AG10803 (cell line): ENCODE measurements at regions not wholly inside any gene's neighbourhood (a gene's known extent, or its start where the extent isn't known, plus 50 kb on each side); places are given as distances from the start of the nearest gene placed in this dataset.

Experiments
- DNase-seq: peaks from one replicate; pipeline ENCODE4 v3.0.0; 2010; ENCODE audit warnings: low read depth
- H3K4me3 ChIP-seq: 2 replicates; pipeline ENCODE4 v1.5.1; 2011; ENCODE audit warnings: mild to moderate bottlenecking, low read length, control low read depth
- CTCF ChIP-seq: conservative IDR thresholded peaks from 2 replicates; pipeline ENCODE4 v1.5.1; 2011; ENCODE audit warnings: mild to moderate bottlenecking, low read length, control low read depth, inconsistent platforms

GRCh38 chr3:83706669-83707068, 1252.1 kb upstream of the CADM2 start:
- TF ChIP-seq CTCF, result no peak
- H3K4me3 ChIP-seq, result no peak overlapping the region
- no peak for DNase-seq

- DNase-seq, result no peak
- H3K4me3 ChIP-seq, result no peak overlapping the region
- TF ChIP-seq CTCF, result no peak
Measured at GRCh38 chr3:83715307-83715706, 1243.5 kb upstream of the CADM2 start.

- TF ChIP-seq CTCF, result no peak
- no peak for DNase-seq
- H3K4me3 ChIP-seq, result no peak overlapping the region
Measured at GRCh38 chr3:83729576-83729975, 1229.2 kb upstream of the CADM2 start.

- no peak for DNase-seq
- no peak for TF ChIP-seq CTCF
- H3K4me3 ChIP-seq, result no peak overlapping the region
Measured at GRCh38 chr3:83734656-83735055, 1224.1 kb upstream of the CADM2 start.

GRCh38 chr3:83738202-83738601, 1220.6 kb upstream of the CADM2 start:
- DNase-seq, result no peak
- H3K4me3 ChIP-seq, result no peak overlapping the region
- no peak for TF ChIP-seq CTCF

- DNase-seq, result no peak
- no peak for TF ChIP-seq CTCF
- H3K4me3 ChIP-seq, result no peak overlapping the region
Measured at GRCh38 chr3:83740504-83740903, 1218.3 kb upstream of the CADM2 start.

- TF ChIP-seq CTCF, result no peak
- DNase-seq, result no peak
- no peak overlapping the region for H3K4me3 ChIP-seq
Measured at GRCh38 chr3:83765956-83766355, 1192.8 kb upstream of the CADM2 start.
